ENCODE measurements at regions not wholly inside any gene's neighbourhood (a gene's known extent, or its start where the extent isn't known, plus 50 kb on each side); places are given as distances from the start of the nearest gene placed in this dataset.

DNA sequence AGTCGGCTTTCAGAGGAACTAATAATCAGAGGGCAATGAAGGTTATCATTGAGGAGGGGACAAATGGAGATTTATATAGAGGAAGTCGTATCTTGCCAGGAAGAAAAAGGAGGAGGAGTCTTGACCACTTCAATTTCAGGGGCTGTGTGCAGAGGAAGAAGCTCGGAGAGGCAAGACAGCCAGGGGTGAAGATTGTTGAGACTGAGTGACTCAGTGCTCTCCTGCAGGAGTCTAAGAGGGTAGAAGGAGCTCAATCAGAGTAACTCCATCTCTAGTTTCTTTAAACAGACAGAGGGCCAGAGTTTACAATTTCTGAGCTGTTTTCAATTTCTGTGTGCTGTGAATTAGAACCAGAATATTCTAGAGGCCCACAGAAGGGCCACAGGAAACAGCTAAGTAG is 439.3 kb upstream of the PRICKLE1 start:
- TF ChIP-seq, protein P1, sequence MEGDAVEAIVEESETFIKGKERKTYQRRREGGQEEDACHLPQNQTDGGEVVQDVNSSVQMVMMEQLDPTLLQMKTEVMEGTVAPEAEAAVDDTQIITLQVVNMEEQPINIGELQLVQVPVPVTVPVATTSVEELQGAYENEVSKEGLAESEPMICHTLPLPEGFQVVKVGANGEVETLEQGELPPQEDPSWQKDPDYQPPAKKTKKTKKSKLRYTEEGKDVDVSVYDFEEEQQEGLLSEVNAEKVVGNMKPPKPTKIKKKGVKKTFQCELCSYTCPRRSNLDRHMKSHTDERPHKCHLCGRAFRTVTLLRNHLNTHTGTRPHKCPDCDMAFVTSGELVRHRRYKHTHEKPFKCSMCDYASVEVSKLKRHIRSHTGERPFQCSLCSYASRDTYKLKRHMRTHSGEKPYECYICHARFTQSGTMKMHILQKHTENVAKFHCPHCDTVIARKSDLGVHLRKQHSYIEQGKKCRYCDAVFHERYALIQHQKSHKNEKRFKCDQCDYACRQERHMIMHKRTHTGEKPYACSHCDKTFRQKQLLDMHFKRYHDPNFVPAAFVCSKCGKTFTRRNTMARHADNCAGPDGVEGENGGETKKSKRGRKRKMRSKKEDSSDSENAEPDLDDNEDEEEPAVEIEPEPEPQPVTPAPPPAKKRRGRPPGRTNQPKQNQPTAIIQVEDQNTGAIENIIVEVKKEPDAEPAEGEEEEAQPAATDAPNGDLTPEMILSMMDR (IDR thresholded peaks at IDR 0.05): no peak
- no peak for TF ChIP-seq POLR2A (IDR thresholded peaks at IDR 0.05)
